NOMO-1 treated with DMSO at 0.1 percent for 48 hours (cell line): ENCODE measurements at regions not wholly inside any gene's neighbourhood (a gene's known extent, or its start where the extent isn't known, plus 50 kb on each side); places are given as distances from the start of the nearest gene placed in this dataset.
"Not testable (repeated sequence)": the region's sequence is repeated elsewhere in the genome, so short reads cannot be mapped to it uniquely, and the experiment has no call there.

Experiments used
- DNase-seq: peaks from one replicate; lab custom pipeline; 2025; ENCODE audit not compliant: unreplicated experiment; lab: John Stamatoyannopoulos, UW

DNA sequence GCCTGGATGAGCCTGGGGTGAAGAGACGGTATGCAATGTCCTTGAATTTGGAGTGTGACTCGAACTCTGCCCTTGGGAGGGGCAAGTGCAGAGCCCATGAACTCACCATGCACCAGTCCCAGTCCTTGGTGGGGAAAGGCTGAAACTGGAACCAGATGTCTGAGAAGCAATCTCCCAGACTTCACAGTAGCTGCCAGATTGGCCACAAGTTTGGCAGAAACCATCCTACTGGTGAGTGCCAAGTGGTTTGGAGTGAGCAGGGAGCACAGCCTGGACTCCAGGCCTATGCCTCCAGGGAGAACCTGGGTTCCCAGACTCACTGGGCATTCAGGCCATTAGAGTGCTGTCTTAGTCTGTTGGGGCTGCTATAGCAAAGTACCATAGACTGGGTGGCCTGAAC, 99.6 kb upstream of the LYZL1 start:
- no peak for DNase-seq

GRCh38 chr10:29191674-29192073, 97.2 kb upstream of the LYZL1 start:
- DNase-seq, result no peak

- no peak for DNase-seq
Observed at GRCh38 chr10:29199339-29199738, 89.5 kb upstream of the LYZL1 start.

DNA sequence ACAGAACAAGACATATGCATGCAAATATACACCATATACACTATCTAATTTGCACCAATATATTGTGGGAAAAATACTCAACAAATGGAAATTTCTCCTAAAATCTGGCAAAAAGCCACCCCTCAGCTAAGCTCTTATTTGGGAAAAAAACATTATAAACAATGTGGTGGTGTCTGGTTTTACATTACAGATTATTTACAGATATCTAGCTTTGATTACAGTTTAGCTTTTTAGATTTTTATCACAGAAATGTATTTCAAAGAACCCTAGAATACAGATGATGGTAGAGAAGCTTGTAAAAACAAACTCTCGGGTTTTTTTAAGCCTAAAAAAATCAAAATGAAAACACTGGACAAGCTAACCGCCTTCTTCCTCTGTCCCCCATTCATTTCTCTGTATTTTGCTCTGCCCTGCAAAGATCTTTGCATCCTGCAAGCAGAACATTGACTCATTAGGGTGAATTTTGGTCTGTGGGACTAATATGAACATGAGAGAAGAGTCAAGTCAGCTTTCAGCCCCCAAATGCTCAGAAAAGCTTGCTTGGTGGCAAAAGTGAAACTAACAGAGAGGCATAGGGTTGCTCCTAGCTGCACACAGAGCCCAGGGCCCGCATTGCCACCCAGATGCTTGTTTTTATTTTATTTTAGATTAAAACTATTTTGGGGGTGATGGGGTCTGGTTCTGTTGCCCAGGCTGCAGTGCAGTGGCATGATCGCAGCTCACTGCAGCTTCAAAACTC, 88.8 kb upstream of the LYZL1 start:
- no peak for DNase-seq

- no peak for DNase-seq
Observed at GRCh38 chr10:29202386-29202940, 86.4 kb upstream of the LYZL1 start.

DNA sequence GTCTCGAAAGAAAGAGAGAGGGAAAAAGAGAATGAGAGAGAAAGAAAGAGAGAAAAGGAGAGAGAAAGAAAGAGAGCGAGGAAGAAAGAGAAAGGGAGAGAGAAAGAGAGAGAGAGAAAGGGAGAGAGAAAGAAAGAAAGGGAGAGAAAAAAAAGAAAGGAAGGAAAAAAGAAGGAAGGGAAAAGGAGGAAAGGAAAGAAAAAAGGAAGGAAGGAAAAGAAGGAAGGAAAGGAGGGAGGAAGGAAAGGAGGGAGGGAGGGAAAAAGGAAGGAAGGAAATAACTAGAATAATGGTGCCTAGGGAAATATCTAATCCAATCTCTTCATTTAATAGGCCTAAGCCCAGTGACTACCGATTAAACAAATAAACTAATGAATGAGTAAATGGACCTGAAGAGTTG, 85.4 kb upstream of the LYZL1 start:
- DNase-seq, result no peak

DNA sequence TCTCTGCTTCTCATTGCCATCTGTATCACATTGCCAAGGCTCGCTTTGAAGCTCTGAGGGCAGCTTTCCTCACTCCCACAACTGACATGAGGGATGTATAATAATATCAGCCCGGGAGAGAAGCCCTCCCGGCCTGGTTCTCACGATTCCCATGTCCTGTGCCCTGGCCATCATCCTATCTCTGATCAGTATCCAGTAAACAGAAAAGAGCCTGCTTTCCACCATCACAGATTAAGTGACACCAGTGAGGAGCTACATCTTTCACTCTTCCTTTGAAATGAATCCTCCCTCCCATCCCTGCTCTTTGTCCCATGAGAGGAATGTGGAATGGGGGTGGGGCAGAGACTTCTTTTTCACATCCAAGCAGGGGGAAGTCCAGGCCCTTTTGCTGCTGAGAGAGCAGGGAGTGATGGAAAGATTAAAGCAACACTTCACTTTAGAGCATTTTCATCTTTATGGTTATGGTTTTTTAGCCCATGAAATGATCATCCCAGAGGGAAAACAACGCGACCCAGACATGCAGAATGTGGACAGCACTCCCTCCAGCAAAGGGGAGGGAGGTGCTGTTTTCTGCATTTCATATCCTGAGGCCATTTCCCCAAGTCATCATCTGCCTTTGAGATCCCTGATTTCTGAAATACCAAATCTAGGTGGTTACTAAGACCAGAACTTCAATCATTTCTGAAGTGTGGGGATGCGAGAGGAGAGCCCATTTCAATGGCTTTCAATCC, 84.6 kb upstream of the LYZL1 start:
- DNase-seq, result no peak

- no peak for DNase-seq
Observed at GRCh38 chr10:29205787-29206186, 83.1 kb upstream of the LYZL1 start.

DNA sequence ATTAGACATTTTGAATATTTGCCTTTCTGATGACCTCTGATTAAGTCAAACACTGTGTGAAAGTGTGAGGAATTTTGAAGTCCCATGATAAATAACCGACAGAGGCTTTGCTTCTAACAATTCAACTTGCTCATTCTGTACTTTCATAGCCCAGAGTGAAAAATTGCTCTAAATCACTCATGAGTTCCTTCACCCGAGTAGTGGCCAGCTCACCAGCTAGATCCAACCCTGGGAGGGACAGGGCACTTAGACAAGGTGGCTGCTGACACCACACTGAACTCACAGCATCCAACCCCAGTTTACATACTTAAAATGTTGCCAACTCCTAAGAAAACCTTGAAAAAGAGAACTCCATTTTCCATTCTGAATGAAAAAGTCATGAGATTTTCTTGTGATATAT, 80.0 kb upstream of the LYZL1 start:
- no peak for DNase-seq

- DNase-seq, result no peak
Observed at GRCh38 chr10:29209830-29210229, 79.0 kb upstream of the LYZL1 start.

- no peak for DNase-seq
Observed at GRCh38 chr10:29210266-29210868, 78.5 kb upstream of the LYZL1 start.

DNA sequence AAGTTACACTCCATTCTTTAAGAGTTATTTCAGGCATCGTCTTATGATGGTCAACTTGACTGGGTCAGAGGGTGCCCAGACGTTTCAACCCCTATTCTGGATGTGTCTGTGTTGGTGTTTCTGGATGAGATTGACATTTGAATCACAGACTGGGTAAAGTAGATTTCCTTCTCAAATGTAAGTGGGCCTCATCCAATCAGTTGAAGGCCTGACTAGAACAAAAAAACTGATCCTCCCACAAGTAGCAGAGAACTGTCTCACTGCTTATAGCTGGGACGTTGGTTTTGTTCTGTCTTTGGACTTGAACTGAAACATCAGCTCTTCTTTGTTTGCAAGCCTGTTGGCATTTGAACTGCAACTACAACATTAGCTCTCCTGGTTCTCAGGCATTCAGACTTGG, 76.3 kb upstream of the LYZL1 start:
- no peak for DNase-seq

GRCh38 chr10:29214551-29214950, 74.3 kb upstream of the LYZL1 start:
- no peak for DNase-seq

- DNase-seq, result no peak
Observed at GRCh38 chr10:29217292-29217738, 71.6 kb upstream of the LYZL1 start.

DNA sequence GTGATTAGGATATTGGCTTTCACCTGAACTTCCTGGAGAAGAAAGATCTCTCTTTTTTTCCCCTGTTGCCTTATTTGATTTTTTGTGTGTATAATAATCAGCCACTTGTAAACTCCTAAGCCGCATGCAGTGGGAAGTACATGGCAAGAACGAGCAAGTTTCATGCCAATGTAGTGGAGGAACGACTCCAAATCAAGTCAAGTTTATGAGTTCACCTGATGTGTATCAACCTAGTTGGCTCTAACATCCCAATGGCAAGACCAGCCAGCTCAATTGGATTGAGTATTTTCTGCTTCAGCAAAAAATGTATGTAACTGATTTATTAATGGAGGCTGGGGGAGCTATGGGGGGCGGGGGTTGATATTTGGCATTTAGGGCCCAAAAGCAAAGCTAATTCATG, 65.5 kb upstream of the LYZL1 start:
- DNase-seq, result no peak

DNA sequence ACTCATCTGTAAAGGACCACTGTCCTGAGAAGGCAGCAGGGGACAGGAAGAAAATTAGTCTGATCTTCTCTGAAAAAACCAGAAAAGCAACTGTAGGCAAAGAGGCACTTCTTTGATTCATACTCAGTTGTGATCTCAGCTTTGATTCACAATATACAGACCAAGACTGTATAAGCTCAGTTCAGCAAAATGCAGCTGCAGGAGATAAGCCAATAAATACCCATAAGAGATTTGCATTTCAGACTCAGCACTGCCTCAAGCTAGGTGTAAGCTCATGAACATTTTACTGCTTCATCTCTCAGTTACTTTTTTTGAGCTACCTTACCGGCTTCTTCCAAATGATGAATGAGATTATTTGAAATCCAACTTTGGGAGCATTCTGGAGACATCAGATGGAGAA, 64.2 kb upstream of the LYZL1 start:
- no peak for DNase-seq

- no peak for DNase-seq
Observed at GRCh38 chr10:29227201-29227600, 61.7 kb upstream of the LYZL1 start.

DNA sequence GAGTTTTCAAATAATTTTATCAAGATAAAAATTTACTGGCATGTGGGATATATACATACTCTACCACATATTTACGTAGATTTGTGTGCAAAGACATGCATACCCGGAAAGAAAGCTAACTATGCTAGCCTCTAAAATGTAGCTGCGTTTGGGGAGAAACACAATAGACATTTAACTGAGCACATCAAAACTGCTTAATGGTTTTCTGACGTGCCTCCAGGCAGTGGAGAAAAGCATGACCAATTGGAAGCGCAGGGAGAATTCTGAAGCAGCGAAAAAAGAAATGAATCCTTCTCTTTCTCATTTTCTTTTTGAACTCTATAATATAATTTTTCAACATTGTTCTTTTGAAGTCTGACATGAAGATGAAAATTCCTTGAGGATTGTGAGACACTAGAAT, 60.3 kb upstream of the LYZL1 start:
- no peak for DNase-seq

DNA sequence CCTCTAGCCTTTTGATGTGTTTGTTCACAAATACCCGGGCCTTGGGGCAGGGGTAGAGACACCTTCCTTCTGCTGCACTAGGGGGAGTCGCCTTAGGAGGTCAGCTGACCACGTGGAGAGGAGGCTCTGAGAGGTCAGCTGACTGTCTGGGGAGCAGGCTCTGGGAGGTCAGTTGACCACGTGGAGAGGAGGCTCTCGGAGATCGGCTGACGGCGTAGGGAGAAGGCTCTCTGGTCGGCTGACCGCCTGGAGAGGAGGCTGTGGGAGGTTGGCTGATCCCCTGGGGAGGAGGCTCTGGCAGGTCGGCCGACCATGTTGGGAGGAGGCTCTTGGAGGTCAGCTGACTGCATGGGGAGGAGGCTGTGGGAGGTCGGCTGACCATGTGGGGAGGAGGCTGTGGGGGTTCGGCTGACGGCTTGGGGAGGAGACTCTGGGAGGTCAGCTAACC, 59.6 kb upstream of the LYZL1 start:
- no peak for DNase-seq

GRCh38 chr10:29236910-29237309, 52.0 kb upstream of the LYZL1 start:
- DNase-seq, result not testable (repeated sequence)

DNA sequence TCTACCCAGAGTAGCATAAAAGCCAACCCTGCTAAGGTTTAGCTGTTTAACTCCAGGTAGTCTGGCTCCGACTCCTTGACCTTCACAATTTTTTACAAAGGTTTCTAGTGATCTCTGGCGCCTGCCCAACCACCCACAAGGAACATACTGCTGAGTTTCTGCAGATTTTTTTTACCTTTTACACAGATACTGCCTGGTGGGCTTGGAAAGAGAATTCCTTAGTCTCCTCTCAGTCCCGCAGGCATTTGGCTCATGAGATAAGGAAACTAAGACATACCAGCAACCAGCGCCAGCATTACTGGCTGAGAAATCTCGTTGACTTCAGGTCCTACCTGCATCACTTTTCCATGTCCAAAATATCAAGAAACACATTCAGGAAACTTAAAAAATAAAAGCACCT, 51.1 kb upstream of the LYZL1 start:
- DNase-seq, result no peak
